Brain microvascular endothelial cell (primary cell): ENCODE measurements at regions not wholly inside any gene's neighbourhood (a gene's known extent, or its start where the extent isn't known, plus 50 kb on each side); places are given as distances from the start of the nearest gene placed in this dataset.

Source experiments
- DNase-seq: peaks from one replicate; pipeline ENCODE4 v3.0.0-alpha.2; 2020
- H3K27ac ChIP-seq: fragments of 250-450 bp; sonication (Bioruptor Pico); 2 replicates; pipeline ENCODE4 v1.5.1; 2020; ENCODE audit warnings: mild to moderate bottlenecking, moderate library complexity
- H3K27me3 ChIP-seq: fragments of 250-450 bp; sonication (Bioruptor Pico); replicated peaks from 2 replicates; pipeline ENCODE4 v1.5.1; 2020; ENCODE audit warnings: mild to moderate bottlenecking
- H3K36me3 ChIP-seq: fragments of 250-450 bp; sonication (Bioruptor Pico); replicated peaks from 2 replicates; pipeline ENCODE4 v1.5.1; 2020; ENCODE audit warnings: mild to moderate bottlenecking
- H3K4me3 ChIP-seq: 2 replicates; pipeline ENCODE4 v1.5.1; 2011; ENCODE audit warnings: low read depth, mild to moderate bottlenecking, control low read depth, low read length, moderate library complexity
- CTCF ChIP-seq: IDR thresholded peaks from 2 replicates; pipeline ENCODE4 v1.5.1; 2011; ENCODE audit warnings: low read depth, mild to moderate bottlenecking, moderate library complexity, low read length, control low read depth, inconsistent platforms; ENCODE audit errors: missing control alignments
- in situ Hi-C: cut with HindIII; loops from 2 replicates; pipeline ENCODE4 v1.10.0; 2017; ENCODE audit warnings: low sequenced_read_pairs, low pct_ligation_motif_present

GRCh38 chr5:38093855-38094254 is 164.5 kb upstream of the EGFLAM start:
- Histone ChIP-seq H3K27me3 (no peaks in the 10 kb centered on the region), H3K36me3 (no peaks in the 10 kb centered on the region), H3K4me3 (no peak overlapping the region), H3K27ac (no peak overlapping the region)
- DNase-seq = no peak
- no peak for TF ChIP-seq CTCF
- in situ Hi-C loops = no loop called here

GRCh38 chr5:38086777-38087176 is 171.6 kb upstream of the EGFLAM start:
- Histone ChIP-seq H3K36me3 (no peaks in the 10 kb centered on the region), H3K27me3 (no peaks in the 10 kb centered on the region), H3K27ac (no peak overlapping the region), H3K4me3 (no peak overlapping the region)
- in situ Hi-C loops = no loop called here
- DNase-seq = no peak
- no peak for TF ChIP-seq CTCF

GRCh38 chr5:38079620-38080402 is 178.5 kb upstream of the EGFLAM start:
- in situ Hi-C loops = no loop called here
- H3K4me3 ChIP-seq = no peak overlapping the region
- no peak for DNase-seq
- no peak overlapping the region for H3K27ac ChIP-seq
- no peak for TF ChIP-seq CTCF
- H3K36me3 ChIP-seq = no peaks in the 10 kb centered on the region
- H3K27me3 ChIP-seq = no peaks in the 10 kb centered on the region

GRCh38 chr5:38078161-38078560 is 180.2 kb upstream of the EGFLAM start:
- in situ Hi-C loops = no loop called here
- DNase-seq = no peak
- Histone ChIP-seq H3K4me3 (no peak overlapping the region), H3K27ac (no peak overlapping the region), H3K27me3 (no peaks in the 10 kb centered on the region), H3K36me3 (no peaks in the 10 kb centered on the region)
- TF ChIP-seq CTCF = no peak

GRCh38 chr5:38077652-38078051 is 180.7 kb upstream of the EGFLAM start:
- DNase-seq = no peak
- Histone ChIP-seq H3K36me3 (no peaks in the 10 kb centered on the region), H3K4me3 (no peak overlapping the region), H3K27ac (no peak overlapping the region), H3K27me3 (no peaks in the 10 kb centered on the region)
- in situ Hi-C loops = no loop called here
- TF ChIP-seq CTCF = no peak
